Vagina (tissue), 2 donors: ENCODE measurements at regions not wholly inside any gene's neighbourhood (a gene's known extent, or its start where the extent isn't known, plus 50 kb on each side); places are given as distances from the start of the nearest gene placed in this dataset.
"Not testable (repeated sequence)": the region's sequence is repeated elsewhere in the genome, so short reads cannot be mapped to it uniquely, and the experiment has no call there.

Source experiments
- CTCF ChIP-seq, 3 experiments: fragments of 450-650 bp in 2 of 3; fragments of 200-600 bp in 1 of 3; sonication (generic) in 1 of 3; IDR thresholded peaks; one replicate each; pipeline ENCODE4 v1.5.1; 2017 to 2019; ENCODE audit warnings: antibody characterized with exemption in 3 of 3, mild to moderate bottlenecking in 2 of 3, moderate library complexity in 2 of 3
- POLR2A ChIP-seq, 2 donors: fragments of 450-650 bp; IDR thresholded peaks; one replicate each; pipeline ENCODE4 v1.6.1; 2017; ENCODE audit warnings: antibody characterized with exemption in 2 of 2, mild to moderate bottlenecking in 2 of 2, moderate library complexity in 2 of 2
- POLR2AphosphoS5 ChIP-seq, 2 donors: sonication (generic); formaldehyde crosslinking; IDR thresholded peaks; one replicate each; pipeline ENCODE4 v1.9.0; 2017; ENCODE audit warnings: antibody characterized with exemption in 2 of 2, mild to moderate bottlenecking in 2 of 2, low read depth in 1 of 2; ENCODE audit not compliant: insufficient read depth in 1 of 2

- not testable (repeated sequence) for TF ChIP-seq POLR2A (IDR thresholded peaks at IDR 0.05); CTCF (IDR thresholded peaks at IDR 0.05); POLR2AphosphoS5 (IDR thresholded peaks at IDR 0.05; ENCODE audit: insufficient read depth in 1 of 2, low read depth in 1 of 2)
Observed at GRCh38 chr2:150249735-150250134, 237.7 kb downstream of the RND3 start.
